Aorta (tissue), 5 donors: ENCODE measurements at regions not wholly inside any gene's neighbourhood (a gene's known extent, or its start where the extent isn't known, plus 50 kb on each side); places are given as distances from the start of the nearest gene placed in this dataset.

ENCODE experiments used
- ATAC-seq: fragments of 200-7000 bp; cut with Tn5 transposase; one replicate; pipeline ENCODE4 v1.9.1; 2022; ENCODE audit warnings: moderate library complexity; ENCODE audit not compliant: low FRiP score
- DNase-seq, 2 donors: peaks; one replicate each; pipeline ENCODE4 v3.0.0-alpha.2; 2020
- H3K27ac ChIP-seq, 2 donors: one replicate each; pipeline ENCODE4 v1.5.1; 2013; ENCODE audit warnings: low read length in 2 of 2, mild to moderate bottlenecking in 2 of 2, moderate library complexity in 2 of 2, control low read depth in 1 of 2, inconsistent platforms in 1 of 2, low read depth in 1 of 2
- H3K27me3 ChIP-seq, 2 donors: one replicate each; pipeline ENCODE4 v1.6.1; 2013; ENCODE audit warnings: control low read depth in 1 of 2, low read length in 1 of 2, mild to moderate bottlenecking in 1 of 2, moderate library complexity in 1 of 2; ENCODE audit not compliant: insufficient read depth in 2 of 2, control insufficient read depth in 1 of 2
- H3K36me3 ChIP-seq, 2 donors: one replicate each; pipeline ENCODE4 v1.6.1; 2013; ENCODE audit warnings: control low read depth in 1 of 2, low read length in 1 of 2, mild to moderate bottlenecking in 1 of 2; ENCODE audit not compliant: insufficient read depth in 2 of 2, control insufficient read depth in 1 of 2
- H3K4me1 ChIP-seq, 2 donors: one replicate each; pipeline ENCODE4 v1.6.1; 2013; ENCODE audit warnings: low read length in 2 of 2, control low read depth in 1 of 2, mild to moderate bottlenecking in 1 of 2, moderate library complexity in 1 of 2; ENCODE audit not compliant: insufficient read depth in 2 of 2, control insufficient read depth in 1 of 2
- H3K4me3 ChIP-seq, 2 donors: one replicate each; pipeline ENCODE4 v1.5.1; 2013; ENCODE audit warnings: low read length in 2 of 2, control low read depth in 1 of 2, mild to moderate bottlenecking in 1 of 2
- H3K9me3 ChIP-seq: one replicate; pipeline ENCODE4 v1.6.1; 2013; ENCODE audit warnings: mild to moderate bottlenecking, low read length; ENCODE audit not compliant: control insufficient read depth
- WGBS, 2 donors: extraction: QIAGEN DNeasy Blood & Tissue Kit; methylation state at CpG; one replicate each; pipeline ENCODE4 v1.1.7; 2013; 5-methylcytosine and 5-hydroxymethylcytosine counted together
- intact Hi-C, 2 donors: fragments of 100-400 bp; cut with DNase I; formaldehyde crosslinking; loops; one replicate each; pipeline versions ENCODE4 v1.14.2 to v1.15.0; 2022
- donor health status: healthy with polysubstance abuse.
- donor health status: Bipolar disorder and iron deficiency.
- donor health status: DM: no; HTN: no; CAD: no.
- donor health status: DM: no; HTN: no; CAD: no.
- donor health status: DM: yes; HTN: yes; CAD: no.

DNA sequence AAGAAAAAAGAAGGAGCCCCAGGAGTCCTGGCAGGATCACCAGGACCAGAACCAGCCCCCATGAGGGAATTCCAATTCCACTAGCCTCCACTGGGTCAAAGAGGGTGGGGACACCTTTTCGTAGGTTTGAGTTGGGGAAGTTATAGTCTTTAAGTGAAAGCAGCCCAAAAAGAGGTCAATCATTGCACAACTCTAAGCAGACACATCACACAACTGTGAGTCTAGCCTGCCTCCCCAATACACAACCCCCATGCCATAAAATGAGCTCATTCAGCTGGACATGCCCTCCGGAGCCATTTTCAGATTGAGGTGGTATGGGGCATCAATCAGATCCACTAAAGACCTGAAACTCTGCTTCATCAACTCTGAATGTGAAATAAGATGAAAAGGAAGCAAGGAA, 179.9 kb downstream of the NPHP4 start:
- 82 to 89% methylated on average over 2 of the region's 2 CpGs for WGBS, 2 donors
- Histone ChIP-seq H3K27ac (no peak overlapping the region), H3K36me3 (no peaks in the 10 kb centered on the region), H3K4me1 (no peaks in the 10 kb centered on the region), H3K27me3 (no peaks in the 10 kb centered on the region), H3K9me3 (peaks cover 2% of the 10 kb centered on the region), H3K4me3 (no peak overlapping the region)
- no peak for ATAC-seq
- intact Hi-C loops = no loop called here
- DNase-seq = no peak

- H3K36me3 ChIP-seq = no peaks in the 10 kb centered on the region
- no peak overlapping the region for H3K27ac ChIP-seq
- intact Hi-C loops = no loop called here
- no peak overlapping the region for H3K4me3 ChIP-seq
- ATAC-seq (no peak), DNase-seq (no peak)
- H3K4me1 ChIP-seq = no peaks in the 10 kb centered on the region
- peaks cover 2% of the 10 kb centered on the region for H3K9me3 ChIP-seq
- no peaks in the 10 kb centered on the region for H3K27me3 ChIP-seq
- WGBS, 2 donors = 56 to 62% methylated on average over 9 to 11 of the region's 11 CpGs
These were observed 180.8 kb downstream of the NPHP4 start for GRCh38 chr1:5811419-5811818.

DNA sequence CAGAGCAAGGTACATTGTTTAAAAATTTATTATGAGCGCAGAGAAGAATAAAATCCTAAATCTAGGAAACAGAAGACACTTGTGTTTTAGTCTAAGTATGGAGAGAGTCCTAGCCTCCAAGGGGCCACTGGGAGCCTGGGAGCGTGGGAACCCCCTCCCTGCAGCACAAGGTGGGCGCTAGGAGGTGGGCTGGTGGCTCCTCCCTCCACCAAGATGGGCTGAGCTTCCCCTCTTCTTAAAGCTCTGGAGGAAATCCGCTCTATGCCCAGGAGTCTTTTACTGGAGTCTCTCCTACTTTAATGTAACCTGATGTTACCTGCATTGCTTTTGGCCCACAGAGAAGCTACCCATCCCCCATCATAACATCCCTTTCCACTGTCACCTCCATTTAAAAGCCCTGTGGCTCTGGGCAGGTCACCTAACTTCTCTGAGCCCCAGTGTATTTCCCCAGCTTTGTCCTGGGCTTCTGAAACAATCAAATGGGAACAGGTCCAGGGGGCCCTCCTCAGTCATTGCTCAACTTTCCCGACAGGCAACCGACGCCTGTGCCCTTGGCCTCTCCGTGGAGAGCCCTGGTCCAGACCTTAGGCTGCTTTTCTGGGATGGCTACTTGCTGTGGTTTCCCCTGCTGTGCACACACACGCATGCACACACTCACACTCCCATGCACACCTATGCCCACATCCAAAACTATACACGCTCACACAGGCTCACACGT, 181.5 kb downstream of the NPHP4 start:
- Histone ChIP-seq H3K4me1 (no peaks in the 10 kb centered on the region), H3K27ac (no peak overlapping the region), H3K27me3 (no peaks in the 10 kb centered on the region), H3K9me3 (peaks cover 2% of the 10 kb centered on the region), H3K4me3 (no peak overlapping the region), H3K36me3 (no peaks in the 10 kb centered on the region)
- no peak for ATAC-seq
- 63 to 66% methylated on average over 11 of the region's 11 CpGs for WGBS, 2 donors
- no peak for DNase-seq
- intact Hi-C loops = no loop called here

DNA sequence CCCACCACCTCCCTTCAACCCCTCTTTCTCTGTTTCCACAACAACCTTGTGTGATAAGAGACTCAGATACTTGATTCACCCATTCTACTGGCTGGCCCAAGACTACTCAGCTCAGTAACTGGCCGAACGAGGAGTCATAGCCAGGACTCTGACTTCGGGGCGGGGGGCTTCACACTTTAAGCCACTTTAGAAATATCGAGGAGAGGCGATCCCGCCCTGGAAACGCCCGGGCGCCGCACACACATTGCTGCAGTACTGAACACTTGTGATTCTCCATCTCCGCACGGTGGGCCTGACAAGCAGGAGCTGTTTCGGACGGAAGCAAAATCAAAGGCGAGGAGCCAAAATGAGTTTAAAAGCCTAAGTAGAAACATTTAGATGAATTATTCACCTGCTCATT, 182.1 kb downstream of the NPHP4 start:
- no peak overlapping the region for H3K27ac ChIP-seq
- peaks cover 2% of the 10 kb centered on the region for H3K9me3 ChIP-seq
- intact Hi-C loops = no loop called here
- ATAC-seq (no peak), DNase-seq (no peak)
- no peaks in the 10 kb centered on the region for H3K4me1 ChIP-seq
- H3K36me3 ChIP-seq = no peaks in the 10 kb centered on the region
- WGBS, 2 donors = 90 to 91% methylated on average over 16 of the region's 16 CpGs
- H3K4me3 ChIP-seq = no peak overlapping the region
- no peaks in the 10 kb centered on the region for H3K27me3 ChIP-seq

DNA sequence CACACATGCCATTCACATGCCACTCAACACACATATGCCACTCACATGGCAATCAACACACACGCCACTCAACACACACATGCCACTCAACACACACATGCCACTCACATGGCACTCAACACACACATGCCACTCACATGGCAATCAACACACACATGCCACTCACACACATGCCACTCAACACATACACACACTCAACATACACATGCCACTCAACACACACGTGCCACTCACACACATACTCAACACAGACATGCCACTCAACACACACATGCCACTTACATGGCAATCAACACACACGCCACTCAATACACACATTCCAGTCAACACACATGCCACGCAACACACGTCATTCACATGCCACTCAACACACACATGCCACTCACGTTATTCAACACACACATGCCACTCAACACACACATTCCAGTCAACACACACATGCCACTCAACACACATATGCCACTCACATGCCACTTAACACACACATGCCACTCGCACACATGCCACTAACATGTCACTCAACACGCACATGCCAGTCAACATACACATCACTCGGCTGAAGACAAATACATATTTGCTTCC, 182.9 kb downstream of the NPHP4 start:
- Histone ChIP-seq H3K36me3 (no peaks in the 10 kb centered on the region), H3K4me3 (no peak overlapping the region), H3K27ac (no peak overlapping the region), H3K9me3 (peaks cover 2% of the 10 kb centered on the region), H3K4me1 (no peaks in the 10 kb centered on the region), H3K27me3 (no peaks in the 10 kb centered on the region)
- no peak for ATAC-seq
- 89 to 93% methylated on average over 9 of the region's 9 CpGs for WGBS, 2 donors
- no peak for DNase-seq
- intact Hi-C loops = no loop called here

GRCh38 chr1:5803851-5804250, 188.4 kb downstream of the NPHP4 start:
- intact Hi-C loops = no loop called here
- no peak for DNase-seq
- H3K36me3 ChIP-seq = no peaks in the 10 kb centered on the region
- H3K9me3 ChIP-seq = no peaks in the 10 kb centered on the region
- no peak overlapping the region for H3K4me3 ChIP-seq
- no peaks in the 10 kb centered on the region for H3K27me3 ChIP-seq
- H3K27ac ChIP-seq = no peak overlapping the region
- no peaks in the 10 kb centered on the region for H3K4me1 ChIP-seq
- ATAC-seq = no peak

GRCh38 chr1:5802606-5803005, 189.6 kb downstream of the NPHP4 start:
- ATAC-seq (no peak), DNase-seq (no peak)
- Histone ChIP-seq H3K9me3 (no peaks in the 10 kb centered on the region), H3K27ac (no peak overlapping the region), H3K36me3 (no peaks in the 10 kb centered on the region), H3K4me3 (no peak overlapping the region), H3K27me3 (no peaks in the 10 kb centered on the region), H3K4me1 (no peaks in the 10 kb centered on the region)
- intact Hi-C loops = no loop called here
- WGBS, 2 donors = 71 to 86% methylated on average over 1 of the region's 1 CpG

DNA sequence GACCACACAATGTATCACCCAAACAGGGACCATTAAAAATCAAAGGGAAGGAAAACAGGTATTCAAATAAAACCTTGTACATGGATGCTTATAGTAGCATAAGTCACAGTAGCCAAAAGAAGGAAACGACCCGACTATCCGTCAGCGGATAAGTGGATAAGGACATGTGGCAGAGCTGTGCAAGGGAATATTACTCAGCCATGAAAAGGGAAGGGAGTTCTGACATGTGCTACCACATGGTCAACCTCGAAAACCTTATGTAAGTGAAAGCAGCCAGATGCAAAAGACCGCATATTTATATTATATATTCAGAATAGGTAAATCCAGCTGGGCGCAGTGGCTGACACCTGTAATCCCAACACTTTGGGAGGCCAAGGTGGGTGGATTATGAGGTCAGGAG, 193.3 kb downstream of the NPHP4 start:
- H3K36me3 ChIP-seq = no peaks in the 10 kb centered on the region
- ATAC-seq (no peak), DNase-seq (no peak)
- H3K4me1 ChIP-seq = no peaks in the 10 kb centered on the region
- WGBS, 2 donors = 87 to 90% methylated on average over 7 of the region's 7 CpGs
- H3K4me3 ChIP-seq = no peak overlapping the region
- H3K27me3 ChIP-seq = no peaks in the 10 kb centered on the region
- no peak overlapping the region for H3K27ac ChIP-seq
- intact Hi-C loops = no loop called here
- H3K9me3 ChIP-seq = peaks cover 4% of the 10 kb centered on the region

GRCh38 chr1:5798151-5798730, 194.0 kb downstream of the NPHP4 start:
- H3K27me3 ChIP-seq = no peaks in the 10 kb centered on the region
- ATAC-seq (no peak), DNase-seq (no peak)
- intact Hi-C loops = no loop called here
- peaks cover 4% of the 10 kb centered on the region for H3K9me3 ChIP-seq
- H3K4me1 ChIP-seq = no peaks in the 10 kb centered on the region
- H3K4me3 ChIP-seq = no peak overlapping the region
- WGBS, 2 donors = 62 to 63% methylated on average over 12 to 13 of the region's 13 CpGs
- no peak overlapping the region for H3K27ac ChIP-seq
- no peaks in the 10 kb centered on the region for H3K36me3 ChIP-seq
